Prostate gland (tissue), 2 donors: ENCODE measurements at regions not wholly inside any gene's neighbourhood (a gene's known extent, or its start where the extent isn't known, plus 50 kb on each side); places are given as distances from the start of the nearest gene placed in this dataset.

ENCODE experiments used
- DNase-seq: peaks from one replicate; pipeline ENCODE4 v3.0.0-alpha.2; 2019; ENCODE audit warnings: low spot score
- H3K27ac ChIP-seq, 2 donors: fragments of 200-600 bp; sonication (generic); 2 replicates each; pipeline ENCODE4 v1.5.1; 2017 to 2019
- H3K27me3 ChIP-seq: fragments of 200-600 bp; sonication (generic); replicated peaks from 2 replicates; pipeline ENCODE4 v1.5.1; 2019; ENCODE audit not compliant: insufficient read depth
- H3K36me3 ChIP-seq, 2 donors: fragments of 200-600 bp; sonication (generic); 1 replicate in 1 of 2; 2 replicates in 1 of 2; pipeline versions ENCODE4 v1.5.1 to v1.8.1; 2017 to 2019
- H3K4me1 ChIP-seq: fragments of 200-600 bp; sonication (generic); replicated peaks from 2 replicates; pipeline ENCODE4 v1.5.1; 2019
- H3K4me3 ChIP-seq, 2 donors: fragments of 200-600 bp; sonication (generic); 2 replicates each; pipeline ENCODE4 v1.5.1; 2017 to 2019
- H3K9me3 ChIP-seq: fragments of 200-600 bp; sonication (generic); 2 replicates; pipeline ENCODE4 v1.5.1; 2017
- POLR2A ChIP-seq: fragments of 450-650 bp; IDR thresholded peaks from one replicate; pipeline ENCODE4 v1.6.1; 2016; ENCODE audit warnings: antibody characterized with exemption, mild to moderate bottlenecking
- POLR2AphosphoS5 ChIP-seq: sonication (generic); formaldehyde crosslinking; IDR thresholded peaks from one replicate; pipeline ENCODE4 v1.6.1; 2017; ENCODE audit warnings: antibody characterized with exemption
- WGBS: methylation state at CpG from one replicate; pipeline ENCODE4 v1.1.5; 2018; 5-methylcytosine and 5-hydroxymethylcytosine counted together
- intact Hi-C: fragments of 100-400 bp; cut with DNase I; formaldehyde crosslinking; loops from one replicate; pipeline ENCODE4 v1.14.2; 2022
- TF ChIP-seq, protein P1 (sequence below), 4 experiments: fragments of 200-600 bp in 2 of 4; fragments of 450-650 bp in 2 of 4; sonication (generic) in 2 of 4; IDR thresholded peaks; 1 replicate in 3 of 4; 2 replicates in 1 of 4; pipeline ENCODE4 v1.5.1; 2016 to 2019; ENCODE audit warnings: antibody characterized with exemption in 4 of 4, mild to moderate bottlenecking in 2 of 4, moderate library complexity in 2 of 4

DNA sequence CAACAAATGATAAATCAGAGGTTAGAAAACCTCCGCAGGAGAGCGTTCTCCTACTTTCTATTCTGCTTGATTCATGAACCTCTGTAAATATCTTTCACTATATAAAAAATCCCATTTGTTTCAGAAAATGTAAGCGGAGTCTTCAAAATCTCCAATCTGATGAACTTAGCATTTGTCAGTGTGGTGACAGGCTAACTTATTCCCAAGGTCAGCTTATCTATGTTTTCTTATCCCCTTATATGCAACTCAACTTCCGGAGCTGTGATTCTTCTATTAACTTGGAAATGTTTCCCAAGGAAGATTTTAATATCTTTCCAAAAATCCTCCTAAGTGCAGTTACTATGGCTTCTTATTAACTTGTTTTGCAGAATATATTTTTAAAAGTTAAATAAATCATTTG is 87.5 kb upstream of the C1QTNF7 start:
- Histone ChIP-seq H3K27ac (peak overlapping the region in 1 of 2 donors; percentile 24), H3K36me3 (no peaks in the 10 kb centered on the region), H3K4me1 (no peaks in the 10 kb centered on the region), H3K9me3 (no peaks in the 10 kb centered on the region), H3K4me3 (peak overlapping the region in 1 of 2 donors; percentile 0), H3K27me3 (no peaks in the 10 kb centered on the region)
- 18% methylated on average over 4 of the region's 4 CpGs for WGBS
- intact Hi-C loops: loop anchor here (5.0 to 10.0 kb wide), 3 partner anchors 57 to 336 kb away; partner anchors contain the start of gene CPEB2
- DNase-seq: no peak
- TF ChIP-seq, protein P1, sequence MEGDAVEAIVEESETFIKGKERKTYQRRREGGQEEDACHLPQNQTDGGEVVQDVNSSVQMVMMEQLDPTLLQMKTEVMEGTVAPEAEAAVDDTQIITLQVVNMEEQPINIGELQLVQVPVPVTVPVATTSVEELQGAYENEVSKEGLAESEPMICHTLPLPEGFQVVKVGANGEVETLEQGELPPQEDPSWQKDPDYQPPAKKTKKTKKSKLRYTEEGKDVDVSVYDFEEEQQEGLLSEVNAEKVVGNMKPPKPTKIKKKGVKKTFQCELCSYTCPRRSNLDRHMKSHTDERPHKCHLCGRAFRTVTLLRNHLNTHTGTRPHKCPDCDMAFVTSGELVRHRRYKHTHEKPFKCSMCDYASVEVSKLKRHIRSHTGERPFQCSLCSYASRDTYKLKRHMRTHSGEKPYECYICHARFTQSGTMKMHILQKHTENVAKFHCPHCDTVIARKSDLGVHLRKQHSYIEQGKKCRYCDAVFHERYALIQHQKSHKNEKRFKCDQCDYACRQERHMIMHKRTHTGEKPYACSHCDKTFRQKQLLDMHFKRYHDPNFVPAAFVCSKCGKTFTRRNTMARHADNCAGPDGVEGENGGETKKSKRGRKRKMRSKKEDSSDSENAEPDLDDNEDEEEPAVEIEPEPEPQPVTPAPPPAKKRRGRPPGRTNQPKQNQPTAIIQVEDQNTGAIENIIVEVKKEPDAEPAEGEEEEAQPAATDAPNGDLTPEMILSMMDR (IDR thresholded peaks at IDR 0.05): no peak
- TF ChIP-seq POLR2AphosphoS5: no peak
- no peak for TF ChIP-seq POLR2A

DNA sequence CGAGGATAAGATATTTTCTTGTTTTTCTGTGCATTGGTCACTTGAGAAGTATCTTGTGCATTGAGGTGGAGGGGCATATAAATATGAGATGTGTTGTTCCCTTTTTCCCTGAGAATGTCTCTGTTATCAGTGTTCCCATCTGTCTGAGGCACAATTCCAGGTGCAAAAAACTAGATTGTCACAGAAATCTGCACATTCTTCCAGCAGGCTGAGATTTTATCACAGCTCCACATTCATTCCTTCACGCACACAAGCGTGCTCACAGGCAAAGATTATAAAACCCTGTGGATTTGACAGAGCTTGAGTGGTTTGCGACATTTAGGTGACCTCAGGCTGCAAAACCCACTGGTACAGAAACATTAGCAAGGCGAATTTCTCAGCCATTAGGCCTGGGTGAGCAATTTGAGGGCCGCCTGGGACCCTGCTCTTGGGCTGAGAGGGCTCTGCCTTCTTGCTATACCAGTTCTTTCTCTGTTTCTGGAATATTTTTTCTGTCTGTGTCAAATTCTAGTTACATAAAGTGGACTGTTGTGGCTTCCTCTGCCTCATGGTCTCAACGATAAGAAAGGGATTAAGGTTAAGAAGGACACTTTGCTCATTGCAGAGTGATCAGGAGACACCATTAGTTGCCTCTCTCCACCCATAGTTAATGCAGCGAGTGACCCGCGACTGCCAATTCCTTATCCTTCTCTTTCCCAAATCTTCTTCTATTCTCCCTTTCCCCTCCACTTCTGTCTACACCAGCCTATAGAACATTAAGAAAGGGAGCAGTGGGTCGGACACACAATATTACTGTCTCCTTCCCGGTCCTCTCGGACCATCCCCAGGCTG is 86.7 kb upstream of the C1QTNF7 start:
- peak overlapping the region in 1 of 2 donors; percentile 8 for H3K27ac ChIP-seq
- no peak for TF ChIP-seq POLR2AphosphoS5
- TF ChIP-seq POLR2A: no peak
- TF ChIP-seq, protein P1 (IDR thresholded peaks at IDR 0.05): no peak
- no peaks in the 10 kb centered on the region for H3K36me3 ChIP-seq
- no peaks in the 10 kb centered on the region for H3K9me3 ChIP-seq
- no peaks in the 10 kb centered on the region for H3K4me1 ChIP-seq
- intact Hi-C loops: loop anchor here (5.0 to 10.0 kb wide), 3 partner anchors 56 to 336 kb away; partner anchors contain the start of gene CPEB2
- DNase-seq: no peak
- peak overlapping the region in 1 of 2 donors; percentile 0 for H3K4me3 ChIP-seq
- WGBS: 65% methylated on average over 13 of the region's 13 CpGs
- H3K27me3 ChIP-seq: no peaks in the 10 kb centered on the region

DNA sequence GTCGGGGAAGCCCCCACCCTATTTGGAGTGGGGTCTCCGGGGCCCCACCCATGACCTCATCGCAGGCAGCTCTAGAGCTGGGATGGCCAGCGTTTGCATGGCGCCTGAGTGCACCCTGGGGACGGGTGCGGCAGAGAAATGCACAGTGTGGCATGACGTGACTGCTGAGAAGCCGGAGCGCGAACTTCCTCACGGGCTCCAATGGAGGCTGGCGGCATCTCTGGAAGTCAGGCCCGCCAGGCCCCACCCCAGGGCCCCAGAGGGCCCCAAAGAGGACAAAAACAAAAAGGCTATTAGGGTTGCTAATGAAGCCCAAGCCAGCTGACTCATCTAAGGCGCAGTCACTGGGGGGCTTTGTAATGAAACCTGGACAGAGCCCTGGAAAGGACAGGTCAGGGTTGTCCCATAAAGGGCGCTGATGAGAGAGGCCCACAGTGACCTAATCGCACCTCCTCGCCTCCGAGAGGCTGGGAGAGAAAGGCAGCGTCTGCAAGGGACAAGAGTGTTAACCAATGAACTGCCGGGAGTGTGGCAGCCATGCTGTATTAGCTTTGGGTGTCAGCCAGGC is 86.0 kb upstream of the C1QTNF7 start:
- WGBS: 94% methylated on average over 21 of the region's 21 CpGs
- Histone ChIP-seq H3K27ac (peak overlapping the region in 1 of 2 donors; percentile 8), H3K4me3 (no peak overlapping the region), H3K4me1 (no peaks in the 10 kb centered on the region), H3K9me3 (no peaks in the 10 kb centered on the region), H3K27me3 (no peaks in the 10 kb centered on the region), H3K36me3 (no peaks in the 10 kb centered on the region)
- intact Hi-C loops: loop anchor here (5.0 to 10.0 kb wide), 3 partner anchors 55 to 337 kb away; partner anchors contain the start of gene CPEB2
- DNase-seq: no peak
- TF ChIP-seq, protein P1 (IDR thresholded peaks at IDR 0.05): no peak
- TF ChIP-seq POLR2AphosphoS5: no peak
- TF ChIP-seq POLR2A: no peak

- TF ChIP-seq POLR2A: no peak
- TF ChIP-seq, protein P1 (IDR thresholded peaks at IDR 0.05): no peak
- TF ChIP-seq POLR2AphosphoS5: no peak
- intact Hi-C loops: loop anchor here (5.0 to 10.0 kb wide), 3 partner anchors 54 to 338 kb away; partner anchors contain the start of gene CPEB2
- DNase-seq: no peak
- H3K36me3 ChIP-seq: no peaks in the 10 kb centered on the region
- WGBS: 100% methylated on average over 4 of the region's 4 CpGs
- H3K27me3 ChIP-seq: no peaks in the 10 kb centered on the region
- H3K9me3 ChIP-seq: no peaks in the 10 kb centered on the region
- no peak overlapping the region for H3K4me3 ChIP-seq
- no peaks in the 10 kb centered on the region for H3K4me1 ChIP-seq
- H3K27ac ChIP-seq: no peak overlapping the region
Measured at GRCh38 chr4:15343000-15343399, 84.8 kb upstream of the C1QTNF7 start.
